ENCODE measurements at regions not wholly inside any gene's neighbourhood (a gene's known extent, or its start where the extent isn't known, plus 50 kb on each side); places are given as distances from the start of the nearest gene placed in this dataset.

GRCh38 chr3:157700405-157700804, 197.2 kb upstream of the VEPH1 start:
- DNase-seq: no peak

- DNase-seq: no peak
These were observed 192.4 kb upstream of the VEPH1 start for GRCh38 chr3:157695586-157695985.

GRCh38 chr3:157695103-157695502, 191.9 kb upstream of the VEPH1 start:
- DNase-seq: no peak

DNA sequence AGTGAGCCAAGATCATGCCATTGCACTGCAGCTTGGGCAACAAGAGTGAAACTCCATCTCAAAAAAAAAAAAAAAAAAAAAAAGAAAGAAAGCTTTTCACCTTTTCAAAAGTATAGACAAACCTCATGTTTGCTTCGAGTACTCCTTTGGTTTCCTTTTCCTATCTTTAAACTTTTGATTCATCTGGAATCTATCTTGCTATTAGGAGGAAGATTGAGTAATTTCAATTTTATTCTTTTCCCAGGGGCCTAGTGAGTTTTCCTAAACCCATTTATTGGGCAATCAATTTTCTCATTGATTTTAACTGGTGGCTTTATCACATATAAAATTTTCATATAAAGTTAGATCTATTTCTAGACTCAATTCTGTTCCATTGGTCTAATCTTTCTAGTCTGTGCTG, 190.5 kb upstream of the VEPH1 start:
- DNase-seq: no peak

DNA sequence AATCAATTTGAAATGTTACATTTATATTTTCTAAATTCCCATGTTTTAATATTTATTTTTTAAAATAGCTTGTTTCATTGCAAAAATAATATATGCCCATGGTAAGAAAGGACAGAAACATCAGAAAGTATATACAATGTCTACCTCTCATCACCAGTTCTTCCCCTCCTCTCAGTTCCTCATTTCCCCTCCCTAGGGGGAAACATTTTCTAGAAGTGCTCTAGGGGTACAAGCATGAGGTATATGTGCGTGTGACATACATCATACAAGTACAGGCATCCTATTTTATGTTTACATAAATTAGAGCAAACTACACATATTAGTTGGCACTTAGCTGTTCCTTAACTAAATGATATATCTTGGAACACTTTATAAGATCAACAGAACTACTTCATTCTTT, 189.3 kb upstream of the VEPH1 start:
- no peak for DNase-seq

- DNase-seq: no peak
These were observed 180.5 kb upstream of the VEPH1 start for GRCh38 chr3:157683668-157684067.

- no peak for DNase-seq
These were observed 168.8 kb upstream of the VEPH1 start for GRCh38 chr3:157672061-157672460.

DNA sequence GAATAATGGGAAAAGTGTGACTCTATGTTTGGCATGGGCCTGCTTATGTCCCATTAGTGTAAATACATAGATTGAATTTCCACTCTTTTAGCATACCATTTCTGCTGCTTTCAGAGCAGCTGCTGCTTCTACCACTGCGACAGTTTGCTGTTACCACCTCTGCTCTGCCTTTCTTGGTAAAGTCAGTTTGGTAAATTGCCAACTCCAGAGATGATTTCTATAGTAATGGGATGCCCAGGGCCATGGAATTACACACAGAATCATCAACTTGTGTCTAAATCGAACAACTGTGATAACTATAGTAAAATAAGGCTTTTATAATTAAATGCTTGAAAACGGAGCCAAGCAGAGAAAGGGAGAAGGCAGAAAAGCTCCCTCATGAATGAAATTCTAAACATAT, 168.4 kb upstream of the VEPH1 start:
- no peak for DNase-seq

DNA sequence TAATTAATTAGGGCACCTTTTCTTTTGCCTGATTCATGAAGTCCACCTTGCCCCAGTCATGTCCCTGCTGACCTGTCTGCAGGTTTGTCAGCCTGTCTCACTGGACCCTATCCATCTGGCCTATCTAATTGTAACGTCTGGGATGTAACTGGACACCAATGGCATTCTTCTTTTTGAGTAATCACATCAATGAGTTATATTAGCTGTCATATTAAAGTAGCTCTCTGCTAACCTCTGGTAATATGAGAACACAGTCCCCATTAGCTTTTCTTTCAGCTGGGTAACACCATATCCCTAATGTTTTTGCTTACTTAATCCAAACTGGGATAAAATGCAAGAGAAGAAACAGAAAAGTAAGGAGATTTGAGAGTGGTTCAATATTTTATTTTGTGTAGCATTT, 166.2 kb upstream of the VEPH1 start:
- no peak for DNase-seq

DNA sequence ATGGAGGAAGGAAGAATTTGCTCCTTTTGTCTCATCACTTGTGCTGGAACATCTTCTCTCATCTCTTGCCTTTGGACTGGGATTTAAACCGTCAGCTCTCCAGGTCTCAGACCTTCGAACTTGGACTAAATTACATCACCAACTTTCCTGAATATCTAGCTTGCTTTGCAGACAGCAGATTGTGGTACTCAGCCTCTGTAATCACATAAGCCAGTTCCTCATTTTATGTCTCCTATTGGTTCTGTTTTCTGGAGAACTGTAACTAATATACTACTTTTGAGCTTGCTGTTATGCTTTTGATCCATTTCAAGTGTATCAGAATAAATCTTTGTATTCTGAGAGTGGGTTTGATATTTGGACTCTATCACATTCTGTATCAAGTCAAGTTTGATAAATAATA, 164.3 kb upstream of the VEPH1 start:
- DNase-seq: no peak

DNA sequence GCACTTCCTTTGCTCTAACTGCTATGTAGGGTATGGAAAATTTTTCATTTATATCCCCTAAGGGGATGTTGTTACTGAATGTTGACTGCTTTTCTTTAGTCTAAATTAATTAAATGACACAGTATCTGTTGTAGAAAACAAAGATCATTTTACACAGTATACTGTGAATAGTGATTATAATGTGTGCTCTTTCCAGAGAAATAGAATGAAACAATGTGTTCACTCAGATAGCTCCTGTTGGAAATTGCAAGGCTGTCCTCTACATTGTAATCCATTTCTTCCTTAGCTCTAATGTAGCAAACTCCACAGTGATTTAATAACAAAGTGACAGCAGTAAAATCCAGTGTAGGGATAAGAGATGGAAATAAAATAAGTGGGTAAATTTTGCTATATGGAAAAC, 159.0 kb upstream of the VEPH1 start:
- DNase-seq: no peak

- DNase-seq: no peak
These were observed 157.6 kb upstream of the VEPH1 start for GRCh38 chr3:157660847-157661246.

GRCh38 chr3:157652366-157652765, 149.2 kb upstream of the VEPH1 start:
- no peak for DNase-seq

DNA sequence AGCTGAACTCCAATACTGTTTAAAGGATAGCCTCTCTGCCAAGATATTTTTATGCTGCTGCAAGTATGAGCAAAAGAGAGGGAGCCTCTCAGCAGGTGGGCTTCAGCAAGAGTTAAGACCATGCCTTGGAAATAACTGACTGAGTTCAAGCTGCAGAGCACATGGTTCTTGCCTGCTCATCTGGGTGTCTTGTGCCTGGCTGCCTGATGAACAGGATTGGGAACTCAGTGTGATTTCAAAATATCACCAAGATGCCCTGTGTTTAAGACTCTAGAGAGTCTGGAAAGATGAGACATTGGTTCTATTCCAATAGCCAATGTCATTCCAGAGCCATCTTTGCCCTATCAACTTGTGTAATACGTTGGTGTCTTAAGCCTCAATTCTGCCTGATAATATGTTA, 147.5 kb upstream of the VEPH1 start:
- DNase-seq: no peak

- DNase-seq: no peak
These were observed 147.0 kb upstream of the VEPH1 start for GRCh38 chr3:157650172-157650571.

GRCh38 chr3:157649511-157649910, 146.3 kb upstream of the VEPH1 start:
- no peak for DNase-seq

DNA sequence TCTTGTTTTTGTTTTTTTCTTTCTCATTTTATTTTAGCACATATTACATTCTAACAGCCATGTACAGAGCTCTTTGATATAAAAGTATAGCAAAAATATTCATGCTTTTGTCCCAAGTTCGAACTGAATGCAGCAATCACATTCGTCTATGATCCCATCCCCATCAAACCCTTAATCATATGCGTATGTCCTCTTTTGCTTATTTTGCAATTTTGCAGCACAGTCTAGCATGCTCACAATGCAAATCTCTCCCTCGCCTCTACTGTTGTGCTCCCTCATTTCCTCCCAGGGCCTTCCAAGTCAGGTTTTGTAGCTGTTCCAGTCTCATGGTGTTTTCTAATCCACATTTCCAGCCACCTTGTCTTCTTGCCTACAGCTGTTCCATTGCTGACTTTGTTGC, 144.6 kb upstream of the VEPH1 start:
- DNase-seq: no peak

DNA sequence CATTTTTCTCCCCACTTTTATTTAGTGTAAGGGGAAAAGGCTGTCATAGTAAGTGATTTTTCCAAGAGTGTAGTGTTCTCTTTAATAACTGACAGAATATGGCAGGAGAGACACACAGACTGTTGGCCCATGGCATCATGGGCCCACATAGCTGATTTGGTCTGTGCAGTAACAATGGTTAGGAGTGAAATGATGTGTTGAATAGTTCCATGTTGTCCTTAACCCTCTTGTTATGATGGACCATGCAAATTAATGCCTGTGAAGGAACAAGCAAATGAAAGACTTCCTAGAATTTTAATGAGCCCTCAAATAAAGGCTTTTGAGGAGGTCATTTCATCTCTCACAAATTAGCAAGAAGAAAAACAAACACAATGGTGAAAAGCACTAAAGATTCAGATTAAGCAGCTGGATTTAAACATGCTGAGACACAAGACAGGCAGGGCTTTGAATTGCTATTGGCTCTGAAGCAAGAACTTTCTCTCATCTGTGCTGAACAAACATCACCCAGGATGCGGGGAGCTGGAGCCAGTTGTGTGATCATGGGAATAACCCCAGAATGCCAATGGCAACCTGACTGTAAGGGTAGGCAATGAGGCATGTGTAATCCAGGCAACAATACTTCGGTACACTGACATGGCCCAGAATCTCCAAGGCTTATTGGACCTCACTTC, 136.7 kb upstream of the VEPH1 start:
- no peak for DNase-seq

DNA sequence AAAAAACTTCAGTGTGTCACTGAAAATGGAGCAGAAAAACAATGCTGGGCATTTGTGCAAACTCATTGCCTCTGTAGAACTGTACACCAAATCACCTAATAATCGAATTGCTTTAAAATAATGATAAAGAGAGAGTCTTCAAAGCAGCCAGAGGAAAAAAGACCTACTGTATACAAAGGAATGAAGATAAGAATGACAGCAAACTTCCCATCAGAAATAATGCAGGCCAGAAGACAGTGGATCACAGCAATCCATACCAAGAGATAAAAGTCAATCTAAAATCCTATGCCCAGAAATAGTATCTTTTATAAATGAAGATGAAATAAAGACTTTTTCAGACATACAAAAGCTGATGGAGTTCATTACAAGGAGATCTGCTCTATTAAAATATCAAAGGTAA, 134.7 kb upstream of the VEPH1 start:
- no peak for DNase-seq

DNA sequence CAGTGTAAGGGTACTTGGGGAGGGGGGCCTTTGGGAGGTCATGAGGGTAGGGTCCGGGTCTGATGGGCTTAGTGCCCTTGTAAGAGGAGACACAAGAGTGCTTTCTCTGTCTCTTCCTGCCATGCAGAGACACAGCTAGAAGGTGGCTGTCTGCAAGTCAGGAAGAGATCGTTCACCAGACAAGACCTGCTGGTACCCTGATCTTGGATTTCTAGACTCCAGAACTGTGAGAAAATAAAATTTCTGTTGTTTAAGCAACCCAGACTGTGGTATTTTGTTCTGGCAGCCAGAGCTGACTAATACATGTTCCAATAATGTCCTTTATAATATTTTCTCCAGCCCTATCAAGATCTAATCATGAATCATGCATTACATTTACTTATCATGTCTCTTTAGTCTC, 130.0 kb upstream of the VEPH1 start:
- no peak for DNase-seq

DNA sequence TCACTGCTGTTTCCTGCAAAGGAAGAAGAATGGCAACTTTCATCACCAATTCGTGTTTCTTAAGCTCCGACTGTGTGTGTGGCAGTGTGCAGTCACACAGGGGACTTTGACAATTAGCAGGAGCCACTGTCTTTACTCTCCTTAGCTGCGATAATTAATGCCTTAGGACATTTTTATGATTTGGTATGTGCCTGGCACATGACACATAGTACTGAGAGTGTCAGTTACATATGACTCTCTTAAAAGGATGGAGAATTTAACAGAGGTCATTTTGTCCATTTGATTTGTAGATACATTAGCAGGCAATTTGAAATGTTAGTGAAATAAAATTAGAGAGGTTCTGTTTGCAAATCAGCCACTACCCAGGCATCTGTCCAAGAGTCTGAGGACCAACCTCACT, 128.9 kb upstream of the VEPH1 start:
- no peak for DNase-seq

DNA sequence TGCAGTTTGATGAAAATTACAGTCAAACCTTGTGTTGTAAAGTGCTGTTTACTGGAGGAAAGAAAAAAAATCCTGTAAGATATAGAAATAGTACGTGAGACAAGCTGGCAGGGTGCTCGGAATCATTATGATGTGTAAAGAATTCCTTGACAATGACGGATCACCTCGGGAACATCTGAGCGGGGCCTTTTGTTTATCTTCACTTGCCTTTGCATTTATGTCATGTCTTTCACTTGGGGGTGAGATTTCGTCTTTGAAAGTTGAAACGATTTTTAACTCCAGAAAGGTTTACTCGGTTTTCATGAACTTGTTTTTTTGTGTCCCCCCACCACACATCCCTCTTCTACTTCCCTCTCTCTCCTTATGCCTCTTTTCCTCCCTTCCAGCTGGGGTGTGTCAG, 128.3 kb upstream of the VEPH1 start:
- DNase-seq: no peak

DNA sequence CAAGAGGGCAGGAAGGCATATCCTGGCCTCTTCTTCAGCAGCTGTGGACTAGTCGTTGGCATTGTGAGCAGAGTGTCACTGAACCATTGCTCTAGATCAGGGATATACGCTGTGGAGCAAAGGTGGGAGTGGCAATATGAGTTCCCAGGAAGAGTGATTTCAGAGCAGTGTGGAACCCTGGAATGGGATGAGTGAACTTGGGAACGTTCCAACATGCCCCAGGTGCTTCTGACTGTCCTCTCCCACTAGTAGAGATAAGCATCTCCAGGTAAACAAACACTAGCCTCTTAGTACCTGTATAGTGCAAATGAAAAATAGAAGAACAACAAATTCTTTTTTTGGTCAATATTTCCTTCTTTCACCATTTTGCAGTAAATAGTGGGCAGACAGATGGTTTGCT, 123.6 kb upstream of the VEPH1 start:
- no peak for DNase-seq

GRCh38 chr3:157624801-157625200, 121.6 kb upstream of the VEPH1 start:
- no peak for DNase-seq

- no peak for DNase-seq
These were observed 115.7 kb upstream of the VEPH1 start for GRCh38 chr3:157618886-157619285.

All from NK-92 treated with Interleukin-12 subunit alpha and Interleukin-12 subunit beta, amount 100 ng/mL, for 24 hours (cell line).